OCI-LY3 (cell line): ENCODE measurements at regions not wholly inside any gene's neighbourhood (a gene's known extent, or its start where the extent isn't known, plus 50 kb on each side); places are given as distances from the start of the nearest gene placed in this dataset.

Source experiments
- EZH2phosphoT487 ChIP-seq: fragments of 200-600 bp; shearing (Covaris generic); IDR thresholded peaks from 2 replicates; pipeline ENCODE4 v1.6.1; 2018; ENCODE audit warnings: antibody characterized with exemption, mixed run types, low read depth
- TF ChIP-seq, protein P1 (sequence below): fragments of 200-600, 300-600 bp; sonication (generic); IDR thresholded peaks from 2 replicates; pipeline ENCODE4 v1.5.1; 2014; ENCODE audit warnings: antibody characterized with exemption, low read length, low read depth

DNA sequence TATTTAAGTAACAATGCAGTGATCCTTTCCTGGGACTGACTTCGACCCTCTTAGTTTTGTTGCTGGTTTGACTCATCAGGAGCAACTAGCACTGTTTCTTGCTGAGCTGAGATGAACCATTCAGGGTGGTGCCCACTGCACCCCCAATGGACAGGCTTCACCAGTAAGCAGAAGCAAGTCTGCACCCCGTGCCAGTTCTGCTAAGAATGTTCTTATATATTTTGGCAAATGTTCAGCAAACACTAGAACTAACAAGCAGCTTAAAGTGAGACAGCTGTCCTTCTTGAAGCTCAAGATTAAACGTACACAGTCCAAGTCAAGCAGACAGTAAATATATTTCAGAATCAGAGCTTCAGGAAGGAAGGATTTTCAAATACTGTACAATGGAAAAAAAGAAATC lies 561.3 kb upstream of the CDH4 start:
- TF ChIP-seq, protein P1, sequence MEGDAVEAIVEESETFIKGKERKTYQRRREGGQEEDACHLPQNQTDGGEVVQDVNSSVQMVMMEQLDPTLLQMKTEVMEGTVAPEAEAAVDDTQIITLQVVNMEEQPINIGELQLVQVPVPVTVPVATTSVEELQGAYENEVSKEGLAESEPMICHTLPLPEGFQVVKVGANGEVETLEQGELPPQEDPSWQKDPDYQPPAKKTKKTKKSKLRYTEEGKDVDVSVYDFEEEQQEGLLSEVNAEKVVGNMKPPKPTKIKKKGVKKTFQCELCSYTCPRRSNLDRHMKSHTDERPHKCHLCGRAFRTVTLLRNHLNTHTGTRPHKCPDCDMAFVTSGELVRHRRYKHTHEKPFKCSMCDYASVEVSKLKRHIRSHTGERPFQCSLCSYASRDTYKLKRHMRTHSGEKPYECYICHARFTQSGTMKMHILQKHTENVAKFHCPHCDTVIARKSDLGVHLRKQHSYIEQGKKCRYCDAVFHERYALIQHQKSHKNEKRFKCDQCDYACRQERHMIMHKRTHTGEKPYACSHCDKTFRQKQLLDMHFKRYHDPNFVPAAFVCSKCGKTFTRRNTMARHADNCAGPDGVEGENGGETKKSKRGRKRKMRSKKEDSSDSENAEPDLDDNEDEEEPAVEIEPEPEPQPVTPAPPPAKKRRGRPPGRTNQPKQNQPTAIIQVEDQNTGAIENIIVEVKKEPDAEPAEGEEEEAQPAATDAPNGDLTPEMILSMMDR, result no peak
- TF ChIP-seq EZH2phosphoT487, result no peak
